Common myeloid progenitor, CD34-positive (primary cell): ENCODE measurements at regions not wholly inside any gene's neighbourhood (a gene's known extent, or its start where the extent isn't known, plus 50 kb on each side); places are given as distances from the start of the nearest gene placed in this dataset.

Experiments used
- CTCF ChIA-PET: fragments of 350-600 bp; sonication (Branson Sonifier 250); formaldehyde crosslinking; loops from one replicate; lab custom pipeline; 2021; ENCODE audit warnings: antibody characterized with exemption; lab: Charles Lee
- POLR2A ChIA-PET: fragments of 350-600 bp; sonication (Branson Sonifier 250); formaldehyde crosslinking; loops from one replicate; lab custom pipeline; 2021; ENCODE audit warnings: antibody characterized with exemption; lab: Charles Lee
- DNase-seq, 3 donors: peaks; one replicate each; pipeline versions ENCODE4 v3.0.0 to v3.0.0-alpha.2; 2013
- H3K27ac ChIP-seq, 2 experiments: 1 replicate in 1 of 2; 2 replicates in 1 of 2; pipeline ENCODE4 v1.7.0; 2013; ENCODE audit warnings: inconsistent platforms in 2 of 2, low read length in 2 of 2, mild to moderate bottlenecking in 2 of 2, low read depth in 1 of 2, moderate library complexity in 1 of 2; ENCODE audit not compliant: severe bottlenecking in 2 of 2, insufficient read depth in 1 of 2, poor library complexity in 1 of 2
- H3K27me3 ChIP-seq, 5 experiments: replicated peaks in 2 of 5; 1 replicate in 3 of 5; 2 replicates in 2 of 5; pipeline versions ENCODE4 v1.6.1 to v1.7.0; 2013; ENCODE audit warnings: low read length in 4 of 5, mild to moderate bottlenecking in 2 of 5, moderate library complexity in 2 of 5, inconsistent platforms in 1 of 5; ENCODE audit not compliant: insufficient read depth in 5 of 5, control insufficient read depth in 4 of 5
- H3K36me3 ChIP-seq, 4 experiments: 1 replicate in 2 of 4; 2 replicates in 2 of 4; pipeline versions ENCODE4 v1.6.1 to v1.7.0; 2013; ENCODE audit warnings: low read length in 3 of 4, control low read depth in 1 of 4, mild to moderate bottlenecking in 1 of 4; ENCODE audit not compliant: control insufficient read depth in 4 of 4, insufficient read depth in 4 of 4
- H3K4me1 ChIP-seq, 4 experiments: 1 replicate in 3 of 4; 2 replicates in 1 of 4; pipeline versions ENCODE4 v1.6.1 to v1.7.1; 2013; ENCODE audit warnings: low read length in 3 of 4, mild to moderate bottlenecking in 3 of 4, control low read depth in 1 of 4, inconsistent platforms in 1 of 4, moderate library complexity in 1 of 4; ENCODE audit not compliant: control insufficient read depth in 4 of 4, insufficient read depth in 4 of 4; ENCODE audit errors: control extremely low read depth in 1 of 4
- H3K4me3 ChIP-seq, 7 experiments: 1 replicate in 4 of 7; 2 replicates in 3 of 7; pipeline versions ENCODE4 v1.5.1 to v1.7.0; 2013; ENCODE audit warnings: mild to moderate bottlenecking in 7 of 7, low read length in 6 of 7, moderate library complexity in 6 of 7, inconsistent platforms in 2 of 7, low read depth in 2 of 7, control low read depth in 1 of 7; ENCODE audit not compliant: insufficient read depth in 4 of 7, control insufficient read depth in 1 of 7; ENCODE audit errors: extremely low read depth in 1 of 7
- H3K9me3 ChIP-seq, 5 experiments: 1 replicate in 4 of 5; 2 replicates in 1 of 5; pipeline versions ENCODE4 v1.6.1 to v1.7.1; 2013; ENCODE audit warnings: low read length in 4 of 5, mild to moderate bottlenecking in 2 of 5, inconsistent platforms in 1 of 5, low read depth in 1 of 5, moderate library complexity in 1 of 5; ENCODE audit not compliant: control insufficient read depth in 4 of 5, insufficient read depth in 2 of 5; ENCODE audit errors: control extremely low read depth in 1 of 5
- WGBS: methylation state at CpG from one replicate; pipeline ENCODE4 v1.1.5; 2013; ENCODE audit not compliant: insufficient coverage; 5-methylcytosine and 5-hydroxymethylcytosine counted together

DNA sequence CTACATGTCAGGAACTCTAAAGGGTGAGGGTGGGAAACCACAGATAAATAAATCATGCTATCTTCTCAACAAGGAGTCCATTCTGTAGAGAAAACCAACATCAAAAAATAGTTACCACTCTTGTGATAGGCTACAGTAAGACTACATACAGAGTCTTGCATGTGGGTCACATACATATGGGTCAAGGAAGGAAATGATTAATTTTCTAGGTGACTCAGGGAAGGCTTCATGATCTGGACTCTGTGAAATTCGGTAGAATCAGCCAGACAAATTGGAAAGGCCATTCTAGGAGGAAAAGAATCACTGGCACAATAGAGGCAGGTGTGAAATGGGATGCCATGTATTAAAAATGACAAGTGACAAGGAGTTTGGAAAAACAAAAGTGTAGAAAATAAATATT, 638.9 kb downstream of the LIG4 start:
- 60% methylated on average over 1 of the region's 1 CpG for WGBS
- no peaks in the 10 kb centered on the region for H3K9me3 ChIP-seq
- CTCF ChIA-PET, result no interaction called here
- H3K4me1 ChIP-seq, result no peaks in the 10 kb centered on the region
- DNase-seq, result no peak
- no peak overlapping the region for H3K4me3 ChIP-seq
- no peak overlapping the region for H3K27ac ChIP-seq
- H3K27me3 ChIP-seq, result no peaks in the 10 kb centered on the region
- POLR2A ChIA-PET, result no interaction called here
- no peaks in the 10 kb centered on the region for H3K36me3 ChIP-seq

DNA sequence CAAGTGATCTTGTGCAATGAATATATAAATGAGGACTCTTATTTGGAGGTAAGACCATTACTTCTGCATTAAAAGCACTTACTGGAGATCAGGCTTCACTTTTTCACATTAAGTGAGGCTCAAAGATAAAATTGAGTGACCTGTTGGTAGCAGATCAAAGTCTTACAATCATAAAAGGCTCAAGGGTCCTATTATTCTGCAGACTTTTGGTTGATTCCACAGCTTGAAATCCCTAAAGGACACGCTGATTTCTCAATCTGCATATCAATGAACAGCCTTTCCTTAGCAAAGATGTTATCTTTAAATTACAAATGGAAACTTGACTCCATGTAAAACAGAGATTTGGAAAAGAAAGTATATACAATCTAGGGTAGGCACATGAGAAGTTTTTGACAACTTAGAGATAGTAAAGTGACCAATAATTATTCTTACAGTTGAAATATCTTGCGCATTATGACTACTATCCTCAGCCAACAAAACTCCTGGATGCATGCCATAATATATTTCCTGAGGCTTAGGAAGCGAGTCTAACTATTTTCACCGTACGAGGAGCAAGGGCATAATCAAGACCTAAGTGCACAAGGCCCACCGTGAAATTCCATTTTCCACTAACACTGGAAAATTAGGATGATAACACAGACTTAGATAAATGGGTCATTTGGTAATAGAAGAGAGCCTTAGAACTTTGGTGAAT, 640.7 kb downstream of the LIG4 start:
- 100% methylated on average over 2 of the region's 6 CpGs for WGBS
- CTCF ChIA-PET, result no interaction called here
- DNase-seq, result no peak

DNA sequence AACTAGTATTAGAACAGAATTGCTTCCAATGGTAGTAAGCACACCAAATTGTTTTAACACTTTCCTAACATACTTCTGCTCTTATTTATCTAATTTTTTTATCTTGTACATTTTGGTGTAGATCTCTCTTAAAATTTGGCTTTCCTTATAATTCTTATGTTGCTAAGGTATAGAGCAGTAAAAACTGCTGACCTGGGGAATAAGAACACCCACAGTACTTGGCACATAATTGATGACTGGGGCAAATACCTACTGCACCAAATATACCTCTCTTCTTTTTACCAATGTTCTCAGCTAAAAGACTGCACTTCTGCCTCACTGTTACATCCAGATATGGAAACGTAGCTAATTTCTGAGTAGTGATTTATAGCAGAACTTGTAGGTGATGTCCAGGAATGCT, 642.2 kb downstream of the LIG4 start:
- Histone ChIP-seq H3K27me3 (no peaks in the 10 kb centered on the region), H3K4me3 (no peak overlapping the region), H3K9me3 (no peaks in the 10 kb centered on the region), H3K36me3 (no peaks in the 10 kb centered on the region), H3K4me1 (no peaks in the 10 kb centered on the region), H3K27ac (no peak overlapping the region)
- ChIA-PET POLR2A (no interaction called here), CTCF (no interaction called here)
- no CpG with 5 or more reads among the region's 1 CpG for WGBS
- DNase-seq, result no peak

More for the DNA sequence above, 640.7 kb downstream of the LIG4 start:
- Histone ChIP-seq H3K27ac (no peak overlapping the region), H3K36me3 (no peaks in the 10 kb centered on the region), H3K27me3 (no peaks in the 10 kb centered on the region), H3K9me3 (no peaks in the 10 kb centered on the region), H3K4me3 (no peak overlapping the region), H3K4me1 (no peaks in the 10 kb centered on the region)
- POLR2A ChIA-PET, result no interaction called here

DNA sequence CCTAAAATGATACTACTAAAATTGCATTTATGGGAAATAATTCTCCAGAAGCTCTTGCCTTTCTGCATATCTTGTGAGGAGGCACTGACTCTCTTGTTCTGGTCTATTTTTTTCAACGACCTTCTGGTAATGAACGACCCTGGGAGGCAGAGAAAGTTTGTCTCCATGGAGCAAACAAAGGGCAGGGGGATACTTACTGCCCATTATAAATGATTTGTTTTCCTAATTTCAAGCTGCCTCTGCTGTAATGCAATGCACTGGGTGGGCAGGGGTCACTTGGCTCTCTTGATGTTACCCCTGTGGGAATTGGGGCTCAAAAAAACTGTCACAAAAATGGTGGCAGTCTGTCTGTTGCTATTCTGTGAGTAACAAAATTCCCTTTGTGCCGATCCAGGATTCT, 643.2 kb downstream of the LIG4 start:
- Histone ChIP-seq H3K4me1 (no peaks in the 10 kb centered on the region), H3K27ac (no peak overlapping the region), H3K9me3 (no peaks in the 10 kb centered on the region), H3K27me3 (no peaks in the 10 kb centered on the region), H3K4me3 (no peak overlapping the region), H3K36me3 (no peaks in the 10 kb centered on the region)
- ChIA-PET POLR2A (no interaction called here), CTCF (no interaction called here)
- 92% methylated on average over 2 of the region's 3 CpGs for WGBS
- no peak for DNase-seq

DNA sequence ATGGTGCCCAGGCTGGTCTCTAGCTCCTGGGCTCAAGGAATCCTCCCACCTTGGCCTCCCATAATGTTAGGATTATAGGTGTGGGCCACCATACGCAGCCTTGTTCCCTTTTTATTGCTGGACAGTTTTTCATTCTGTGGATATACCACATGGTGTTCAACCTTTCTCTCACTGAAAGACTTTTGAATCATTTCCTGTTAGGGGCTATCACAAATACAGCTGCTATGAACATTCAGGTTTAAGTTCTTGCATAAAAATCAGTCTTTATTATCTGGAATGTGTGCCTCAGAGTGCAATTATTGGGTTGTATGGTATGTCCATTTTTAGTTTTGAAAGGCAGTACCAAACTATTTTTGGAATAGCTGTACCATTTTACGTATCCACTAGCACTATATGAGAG, 647.2 kb downstream of the LIG4 start:
- H3K27ac ChIP-seq, result no peak overlapping the region
- H3K9me3 ChIP-seq, result no peaks in the 10 kb centered on the region
- CTCF ChIA-PET, result no interaction called here
- 100% methylated on average over 1 of the region's 2 CpGs for WGBS
- H3K36me3 ChIP-seq, result no peaks in the 10 kb centered on the region
- no peaks in the 10 kb centered on the region for H3K4me1 ChIP-seq
- H3K27me3 ChIP-seq, result no peaks in the 10 kb centered on the region
- DNase-seq, result no peak
- POLR2A ChIA-PET, result no interaction called here
- H3K4me3 ChIP-seq, result no peak overlapping the region

DNA sequence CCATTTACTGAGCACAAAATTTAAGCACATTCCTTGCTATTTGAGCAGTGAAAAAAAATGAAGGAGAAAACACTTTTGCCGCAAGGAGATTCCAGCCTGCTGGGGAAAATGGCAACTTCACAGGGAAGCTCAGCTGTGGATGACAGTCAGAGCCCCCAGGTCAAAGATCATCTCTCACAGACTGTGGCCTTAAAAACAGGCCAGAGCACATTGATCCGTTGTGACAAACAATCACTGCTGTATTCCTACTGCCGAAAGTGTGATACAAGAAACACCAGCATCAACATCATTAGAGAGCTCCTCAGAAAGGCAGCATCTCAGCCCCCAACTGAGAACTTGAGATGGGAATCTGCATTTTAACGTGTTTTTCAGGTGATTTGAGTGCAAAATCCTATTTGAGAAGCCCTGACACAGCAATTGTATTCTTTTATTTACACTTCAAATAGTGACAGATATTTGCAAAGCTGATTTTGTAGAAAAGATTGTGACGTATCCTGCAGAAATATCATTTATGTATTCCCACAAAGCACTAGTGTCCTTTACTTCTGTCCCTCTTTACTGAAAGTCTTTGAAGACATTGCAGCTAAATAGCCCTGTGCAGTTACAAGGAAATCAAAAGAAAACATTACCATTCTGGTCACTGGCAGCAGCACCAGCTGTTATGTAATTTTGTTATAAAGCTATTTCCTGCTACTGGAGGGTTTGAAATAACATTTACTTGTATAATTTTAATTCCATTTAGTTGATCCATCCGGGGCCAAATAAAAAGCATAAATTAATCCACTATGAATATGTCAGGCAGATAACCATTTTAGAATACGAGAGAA, 652.0 kb downstream of the LIG4 start:
- POLR2A ChIA-PET, result interaction anchor here (0.6 kb wide), 1 partner anchor 30 kb away, joined by 3 read pairs; no protein-coding TSS in a partner anchor

DNA sequence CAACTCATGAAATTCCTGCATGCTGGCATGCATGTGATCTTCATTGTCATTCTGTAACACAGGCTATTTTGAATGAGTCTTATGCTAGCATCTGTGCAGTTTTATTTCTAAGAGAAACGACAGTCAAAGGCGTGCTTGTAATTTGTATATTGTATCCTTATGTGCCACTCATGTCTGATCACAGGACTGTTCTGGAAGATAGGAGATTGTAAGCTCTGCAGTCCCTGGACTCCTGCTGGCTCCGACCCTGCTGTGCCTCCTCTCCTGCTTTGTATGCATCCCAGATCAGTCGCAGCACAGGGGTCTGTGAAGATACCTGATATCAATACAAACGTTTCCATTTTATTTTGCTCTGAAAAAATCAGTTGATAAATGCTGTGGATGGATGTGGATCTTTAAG, 653.1 kb downstream of the LIG4 start:
- Histone ChIP-seq H3K9me3 (no peaks in the 10 kb centered on the region), H3K27me3 (no peaks in the 10 kb centered on the region), H3K4me3 (no peak overlapping the region), H3K4me1 (no peaks in the 10 kb centered on the region), H3K27ac (no peak overlapping the region), H3K36me3 (no peaks in the 10 kb centered on the region)
- CTCF ChIA-PET, result no interaction called here
- no peak for DNase-seq
- WGBS, result 87% methylated on average over 3 of the region's 5 CpGs
- POLR2A ChIA-PET, result no interaction called here

More for the DNA sequence above, 652.0 kb downstream of the LIG4 start:
- no peak for DNase-seq
- 89% methylated on average over 3 of the region's 7 CpGs for WGBS
- H3K4me3 ChIP-seq, result no peak overlapping the region
- H3K4me1 ChIP-seq, result no peaks in the 10 kb centered on the region
- no peak overlapping the region for H3K27ac ChIP-seq
- no peaks in the 10 kb centered on the region for H3K27me3 ChIP-seq
- CTCF ChIA-PET, result no interaction called here
- H3K9me3 ChIP-seq, result no peaks in the 10 kb centered on the region
- no peaks in the 10 kb centered on the region for H3K36me3 ChIP-seq
